ENCODE measurements at regions not wholly inside any gene's neighbourhood (a gene's known extent, or its start where the extent isn't known, plus 50 kb on each side); places are given as distances from the start of the nearest gene placed in this dataset.

GRCh38 chr11:97525273-97525672 lies 1135.5 kb downstream of the JRKL start (continued):
- TF ChIP-seq FOXK2 (IDR thresholded peaks at IDR 0.05): no peak

DNA sequence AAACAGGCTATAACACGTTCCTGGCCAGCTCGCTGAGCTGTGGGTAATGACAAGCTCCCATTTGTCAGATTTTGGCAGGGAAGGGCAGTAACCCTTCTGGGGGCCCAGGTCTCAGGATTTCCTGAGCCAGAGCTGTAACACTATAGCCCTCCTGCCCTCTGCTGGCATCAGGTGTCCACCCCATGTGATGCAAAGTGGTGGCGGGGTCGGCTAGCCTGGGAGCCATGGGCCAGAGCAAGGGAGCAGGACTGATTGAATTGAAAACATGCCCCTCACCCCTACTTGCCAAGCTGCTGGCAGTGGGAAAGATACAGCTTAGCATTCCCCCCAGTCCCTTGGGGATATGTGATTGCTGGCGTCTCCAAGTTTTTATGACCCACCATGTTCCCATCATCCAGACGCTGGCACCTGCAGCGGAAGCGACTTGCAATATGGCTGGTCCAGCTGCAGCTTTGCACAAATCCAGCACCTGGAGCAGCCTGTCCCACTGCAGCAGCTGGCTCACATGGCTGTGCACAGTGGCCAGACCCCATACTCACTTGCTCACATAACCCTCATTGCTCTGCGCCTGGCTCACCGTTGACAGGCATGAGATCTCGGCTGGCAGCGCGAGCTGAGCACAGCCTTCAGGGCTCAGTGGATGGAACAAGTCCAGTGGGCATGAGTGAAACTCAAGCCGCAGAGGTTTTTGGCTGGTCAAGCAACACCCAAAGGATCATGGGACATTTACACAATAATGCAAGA lies 1147.8 kb downstream of the JRKL start:
- TF ChIP-seq POLR2AphosphoS5 (IDR thresholded peaks at IDR 0.05; ENCODE audit: low read length): no peak
- TF ChIP-seq RFX5 (IDR thresholded peaks at IDR 0.05; ENCODE audit: low read depth, low read length): no peak
- TF ChIP-seq ZNF622 (IDR thresholded peaks at IDR 0.05): no peak
- no peak for TF ChIP-seq ZBTB33 (IDR thresholded peaks at IDR 0.05)
- no peak for TF ChIP-seq TCF12 (IDR thresholded peaks at IDR 0.05; ENCODE audit: low read depth, low read length)
- TF ChIP-seq POLR2AphosphoS2 (IDR thresholded peaks at IDR 0.05; ENCODE audit: low read depth, low read length): no peak
- no peak for TF ChIP-seq HSF1 (IDR thresholded peaks at IDR 0.05; ENCODE audit: low read depth, low read length)
- TF ChIP-seq, protein P1, sequence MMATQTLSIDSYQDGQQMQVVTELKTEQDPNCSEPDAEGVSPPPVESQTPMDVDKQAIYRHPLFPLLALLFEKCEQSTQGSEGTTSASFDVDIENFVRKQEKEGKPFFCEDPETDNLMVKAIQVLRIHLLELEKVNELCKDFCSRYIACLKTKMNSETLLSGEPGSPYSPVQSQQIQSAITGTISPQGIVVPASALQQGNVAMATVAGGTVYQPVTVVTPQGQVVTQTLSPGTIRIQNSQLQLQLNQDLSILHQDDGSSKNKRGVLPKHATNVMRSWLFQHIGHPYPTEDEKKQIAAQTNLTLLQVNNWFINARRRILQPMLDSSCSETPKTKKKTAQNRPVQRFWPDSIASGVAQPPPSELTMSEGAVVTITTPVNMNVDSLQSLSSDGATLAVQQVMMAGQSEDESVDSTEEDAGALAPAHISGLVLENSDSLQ (IDR thresholded peaks at IDR 0.05): no peak
- TF ChIP-seq NR2F1 (conservative IDR thresholded peaks at IDR 0.05): no peak
- TF ChIP-seq, protein P2, sequence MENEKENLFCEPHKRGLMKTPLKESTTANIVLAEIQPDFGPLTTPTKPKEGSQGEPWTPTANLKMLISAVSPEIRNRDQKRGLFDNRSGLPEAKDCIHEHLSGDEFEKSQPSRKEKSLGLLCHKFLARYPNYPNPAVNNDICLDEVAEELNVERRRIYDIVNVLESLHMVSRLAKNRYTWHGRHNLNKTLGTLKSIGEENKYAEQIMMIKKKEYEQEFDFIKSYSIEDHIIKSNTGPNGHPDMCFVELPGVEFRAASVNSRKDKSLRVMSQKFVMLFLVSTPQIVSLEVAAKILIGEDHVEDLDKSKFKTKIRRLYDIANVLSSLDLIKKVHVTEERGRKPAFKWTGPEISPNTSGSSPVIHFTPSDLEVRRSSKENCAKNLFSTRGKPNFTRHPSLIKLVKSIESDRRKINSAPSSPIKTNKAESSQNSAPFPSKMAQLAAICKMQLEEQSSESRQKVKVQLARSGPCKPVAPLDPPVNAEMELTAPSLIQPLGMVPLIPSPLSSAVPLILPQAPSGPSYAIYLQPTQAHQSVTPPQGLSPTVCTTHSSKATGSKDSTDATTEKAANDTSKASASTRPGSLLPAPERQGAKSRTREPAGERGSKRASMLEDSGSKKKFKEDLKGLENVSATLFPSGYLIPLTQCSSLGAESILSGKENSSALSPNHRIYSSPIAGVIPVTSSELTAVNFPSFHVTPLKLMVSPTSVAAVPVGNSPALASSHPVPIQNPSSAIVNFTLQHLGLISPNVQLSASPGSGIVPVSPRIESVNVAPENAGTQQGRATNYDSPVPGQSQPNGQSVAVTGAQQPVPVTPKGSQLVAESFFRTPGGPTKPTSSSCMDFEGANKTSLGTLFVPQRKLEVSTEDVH (IDR thresholded peaks at IDR 0.05; ENCODE audit: low read depth, partially characterized antibody): no peak
- TF ChIP-seq SUPT20H (IDR thresholded peaks at IDR 0.05; ENCODE audit: borderline replicate concordance, control insufficient read depth, low read depth, low read length): no peak
- TF ChIP-seq JUNB (IDR thresholded peaks at IDR 0.05): no peak
- TF ChIP-seq MTA3 (IDR thresholded peaks at IDR 0.05; ENCODE audit: borderline replicate concordance, low read length): no peak
- intact Hi-C loops (cut with micrococcal nuclease; ENCODE audit: unreplicated experiment): no loop called here
- Histone ChIP-seq H3K4me1 (ENCODE audit: control insufficient read depth, insufficient read depth, low read length) (no peaks in the 10 kb centered on the region), H2AFZ (ENCODE audit: control insufficient read depth, low read depth, low read length) (no peak overlapping the region), H3K9ac (ENCODE audit: control insufficient read depth, insufficient read depth, low read length) (no peak overlapping the region), H3K4me2 (ENCODE audit: control insufficient read depth, insufficient read depth) (no peak overlapping the region), H3K4me3 (no peak overlapping the region), H3K79me2 (ENCODE audit: control insufficient read depth, insufficient read depth, low read length) (no peaks in the 10 kb centered on the region), H3K27me3 (replicated peaks in 1 of 2; ENCODE audit: control insufficient read depth in 2 of 2, insufficient read depth in 2 of 2, low read length in 1 of 2) (no peaks in the 10 kb centered on the region), H3K27ac (ENCODE audit: control insufficient read depth, insufficient read depth) (no peak overlapping the region), H3K36me3 (ENCODE audit: control insufficient read depth in 2 of 2, insufficient read depth in 2 of 2, low read length in 1 of 2) (no peaks in the 10 kb centered on the region), H3K9me3 (replicated peaks; ENCODE audit: control insufficient read depth, insufficient read depth, low read length) (no peaks in the 10 kb centered on the region), H4K20me1 (ENCODE audit: control insufficient read depth, insufficient read depth) (no peaks in the 10 kb centered on the region)
- FAIRE-seq (no peak), ATAC-seq (no peak), DNase-seq (ENCODE audit: low read depth, low spot score) (no peak)
- POLR2A ChIA-PET: no interaction called here
- in situ Hi-C loops (cut with MboI): no loop called here
- WGBS (ENCODE audit: insufficient coverage, insufficient replicate concordance, low lambda C conversion rate, missing lambda C conversion rate): 49% methylated on average over 14 of the region's 14 CpGs
- SMC1A ChIA-PET (ENCODE audit: uncharacterized antibody, unreplicated experiment): no interaction called here
- CTCF ChIA-PET: no interaction called here
- RAD21 ChIA-PET (ENCODE audit: unreplicated experiment): no interaction called here
- no TSS peak for BruUV-seq (replicated peaks)

All from GM12878 (cell line).